Colon (tissue), 2 donors: ENCODE measurements at regions not wholly inside any gene's neighbourhood (a gene's known extent, or its start where the extent isn't known, plus 50 kb on each side); places are given as distances from the start of the nearest gene placed in this dataset.
A peak's percentile ranks its signal among the peaks of the same experiment; 100 is the strongest.
"Not testable (repeated sequence)": the region's sequence is repeated elsewhere in the genome, so short reads cannot be mapped to it uniquely, and the experiment has no call there.

ENCODE experiments used
- FAIRE-seq: peaks from 2 replicates; lab custom pipeline; 2012; peaks lifted over from hg19 to GRCh38; lab: Jason Lieb, UNC
- donor health status: control.
- donor health status: control.

DNA sequence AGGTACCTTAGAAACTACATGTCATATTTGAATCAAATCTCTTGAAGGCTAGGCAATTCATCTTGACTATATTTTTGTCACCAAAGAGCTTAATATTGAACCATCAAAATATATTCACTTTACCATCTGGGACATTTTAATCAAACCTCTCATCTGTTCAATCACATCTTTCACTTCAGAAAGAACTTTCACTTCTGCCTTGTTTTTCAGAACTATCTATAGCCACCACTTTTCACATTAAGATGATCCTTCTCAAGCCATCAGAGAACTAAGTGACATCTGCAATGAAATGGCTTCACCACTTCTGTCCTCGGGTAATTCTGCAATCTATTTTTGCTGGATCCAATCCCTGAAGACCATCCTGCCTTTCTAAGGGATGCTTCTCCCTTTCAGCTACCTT is 57.8 kb downstream of the OR2B2 start:
- no peak for FAIRE-seq

GRCh38 chr6:27851440-27851839 is 60.8 kb downstream of the OR2B2 start:
- no peak for FAIRE-seq

DNA sequence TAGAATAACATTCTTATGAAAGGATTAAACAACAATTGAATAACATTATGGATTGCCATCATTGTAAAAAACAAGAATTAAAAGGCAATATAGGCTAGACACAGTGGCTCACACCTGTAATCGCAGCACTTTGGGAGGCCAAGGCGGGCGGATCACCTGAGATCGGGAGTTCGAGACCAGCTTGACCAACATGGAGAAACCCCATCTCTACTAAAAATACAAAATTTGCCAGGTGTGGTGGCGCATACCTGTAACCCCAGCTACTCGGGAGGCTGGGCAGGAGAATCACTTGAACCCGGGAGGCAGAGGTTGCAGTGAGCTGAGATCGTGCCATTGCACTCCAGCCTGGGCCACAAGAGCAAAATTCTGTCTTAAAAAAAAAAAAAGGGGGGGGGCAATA is 63.2 kb downstream of the OR2B2 start:
- FAIRE-seq, result not testable (repeated sequence)

DNA sequence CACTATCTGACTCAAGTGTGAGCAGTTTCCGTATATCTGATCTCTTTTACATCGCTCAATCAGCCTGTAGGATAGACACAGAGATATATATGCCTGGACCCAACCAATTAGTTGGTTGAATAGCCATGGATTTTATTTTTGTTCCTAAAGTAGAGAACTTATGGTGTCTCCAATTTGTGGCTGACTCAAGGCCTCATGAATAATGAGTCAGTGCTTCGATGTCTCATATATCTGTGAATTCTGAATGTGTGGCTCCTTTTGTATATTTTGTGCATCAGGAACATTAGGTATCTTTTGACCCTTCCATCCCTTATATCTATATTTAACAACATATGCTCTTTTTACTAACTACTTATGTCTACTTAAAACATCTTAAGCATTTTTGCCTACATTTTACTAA is 64.5 kb downstream of the OR2B2 start:
- FAIRE-seq, result no peak

DNA sequence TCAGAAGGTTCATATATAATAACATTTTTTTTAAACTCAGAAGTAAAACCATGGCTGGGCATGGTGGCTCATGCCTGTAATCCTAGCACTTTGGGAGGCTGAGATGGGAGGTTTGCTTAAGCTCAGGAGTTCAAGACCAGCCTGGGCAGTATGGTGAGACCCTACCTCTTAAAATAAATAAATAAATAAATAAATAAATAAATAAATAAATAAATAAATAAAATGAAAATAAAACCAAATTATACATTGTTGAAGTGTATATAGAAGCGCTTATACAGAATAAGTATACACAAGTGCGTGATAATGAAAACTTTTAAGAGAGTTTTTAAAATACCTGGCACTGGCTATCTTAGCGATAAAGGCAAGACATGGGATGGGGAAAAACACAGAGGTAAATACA is 71.6 kb downstream of the OR2B2 start:
- no peak for FAIRE-seq

GRCh38 chr6:27839626-27840475 is 72.3 kb downstream of the OR2B2 start:
- no peak for FAIRE-seq

DNA sequence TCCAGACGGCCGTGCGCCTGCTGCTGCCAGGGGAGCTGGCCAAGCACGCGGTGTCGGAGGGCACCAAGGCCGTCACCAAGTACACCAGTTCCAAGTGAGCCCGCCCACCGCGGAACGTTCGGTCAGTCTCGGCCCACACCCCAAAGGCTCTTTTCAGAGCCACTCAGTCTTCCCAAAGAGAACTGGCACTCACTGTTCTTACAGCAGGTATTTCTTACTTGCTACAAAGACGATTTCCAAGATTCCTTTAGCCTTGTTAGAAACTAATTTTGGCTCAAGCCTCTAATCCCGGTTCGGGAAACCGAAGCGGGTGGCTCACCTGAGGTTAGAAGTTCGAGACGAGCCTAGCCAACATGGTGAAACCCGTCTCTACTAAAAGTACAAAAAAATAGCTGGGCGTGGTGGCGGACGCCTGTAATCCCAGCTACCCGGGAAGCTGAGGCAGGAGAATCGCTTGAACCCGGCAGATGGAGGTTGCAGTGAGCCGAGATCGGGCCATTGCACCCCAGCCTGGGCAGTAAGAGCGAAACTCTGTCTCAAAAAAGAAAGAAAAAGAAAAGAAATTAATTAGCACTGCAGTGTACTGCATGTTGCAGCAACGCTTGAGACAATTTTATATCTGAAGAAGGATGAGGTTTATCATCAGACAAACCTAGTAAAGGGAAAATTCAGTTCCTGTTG is 73.1 kb downstream of the OR2B2 start:
- FAIRE-seq, result no peak

DNA sequence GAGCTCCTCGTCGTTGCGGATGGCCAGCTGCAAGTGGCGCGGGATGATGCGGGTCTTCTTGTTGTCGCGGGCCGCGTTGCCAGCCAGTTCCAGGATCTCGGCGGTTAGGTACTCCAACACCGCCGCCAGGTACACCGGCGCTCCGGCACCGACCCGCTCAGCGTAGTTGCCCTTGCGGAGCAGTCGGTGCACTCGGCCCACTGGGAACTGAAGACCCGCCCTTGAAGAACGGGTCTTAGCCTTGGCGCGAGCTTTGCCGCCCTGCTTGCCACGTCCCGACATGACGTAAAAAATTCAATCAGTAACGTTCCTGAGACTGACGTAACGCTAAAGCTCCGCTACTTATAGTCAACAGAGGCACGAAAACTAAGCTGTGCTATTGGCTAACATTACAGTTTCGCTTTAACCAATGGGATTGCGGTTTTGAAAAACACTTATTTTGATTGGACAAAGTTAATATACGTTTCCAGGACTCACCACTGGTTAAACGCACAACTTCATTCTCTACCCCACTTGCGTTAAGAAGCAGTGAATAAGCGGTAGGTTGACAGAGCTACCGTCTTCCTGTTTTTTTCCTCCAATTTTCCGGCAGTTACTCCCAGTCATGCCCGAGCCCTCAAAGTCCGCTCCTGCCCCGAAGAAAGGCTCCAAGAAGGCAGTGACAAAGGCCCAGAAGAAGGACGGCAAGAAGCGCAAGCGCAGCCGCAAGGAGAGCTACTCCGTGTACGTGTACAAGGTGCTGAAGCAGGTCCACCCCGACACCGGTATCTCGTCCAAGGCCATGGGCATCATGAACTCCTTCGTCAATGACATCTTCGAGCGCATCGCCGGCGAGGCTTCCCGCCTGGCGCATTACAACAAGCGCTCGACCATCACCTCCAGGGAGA is 73.9 kb downstream of the OR2B2 start:
- peak; percentile 78 for FAIRE-seq

DNA sequence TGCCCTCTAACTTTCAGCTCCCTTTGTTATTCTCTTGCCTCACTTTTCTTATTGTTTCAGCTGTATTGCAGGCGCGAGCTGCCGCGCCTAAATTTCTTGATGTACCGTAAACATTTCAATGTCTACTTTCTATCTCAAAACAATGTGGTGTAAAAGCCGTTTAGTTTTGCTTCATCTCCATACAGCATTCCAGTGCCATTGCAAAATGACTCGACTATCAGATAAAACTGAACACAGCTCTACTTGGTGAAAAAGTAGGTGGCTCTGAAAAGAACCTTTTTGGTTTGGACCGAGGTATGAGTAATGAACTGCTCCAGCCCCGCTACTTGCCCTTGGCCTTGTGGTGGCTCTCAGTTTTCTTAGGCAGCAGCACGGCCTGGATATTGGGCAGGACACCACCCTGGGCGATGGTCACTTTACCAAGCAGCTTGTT is 74.6 kb downstream of the OR2B2 start:
- FAIRE-seq, result no peak

- FAIRE-seq, result no peak
Observed at GRCh38 chr6:27836783-27837624, 75.2 kb downstream of the OR2B2 start.

GRCh38 chr6:27836141-27836782 is 75.9 kb downstream of the OR2B2 start:
- FAIRE-seq, result no peak

DNA sequence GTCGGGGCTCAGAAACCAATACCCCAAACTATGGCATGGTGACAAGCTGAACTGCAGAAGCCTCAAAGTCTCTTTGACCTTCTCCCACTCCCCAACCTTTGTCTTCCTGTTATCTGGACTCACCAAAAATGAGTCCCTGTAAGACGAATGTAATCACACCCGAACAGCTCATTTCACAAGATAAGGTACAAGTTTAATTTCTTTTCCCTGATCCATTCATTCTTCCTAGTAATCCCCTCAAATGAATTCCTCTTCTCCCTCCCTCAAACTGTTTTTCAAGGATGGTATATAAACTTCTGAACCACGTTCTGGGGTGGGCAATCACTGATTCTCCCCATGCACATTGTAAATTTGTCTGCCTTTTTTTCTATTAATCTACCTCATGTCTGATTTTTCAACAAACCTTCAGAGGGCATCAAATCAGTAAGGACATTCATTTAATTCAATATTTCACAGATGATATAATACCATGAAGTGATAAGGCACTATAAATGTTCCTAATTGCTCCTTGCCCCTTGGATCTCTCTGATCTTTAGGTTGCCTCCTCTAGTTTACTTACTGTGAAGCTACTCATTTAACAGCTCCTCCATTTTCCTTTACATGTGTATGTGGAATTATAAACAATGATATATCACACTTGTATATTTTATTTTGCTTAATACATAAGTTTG is 77.2 kb downstream of the OR2B2 start:
- no peak for FAIRE-seq

- no peak for FAIRE-seq
Observed at GRCh38 chr6:27834384-27834783, 77.8 kb downstream of the OR2B2 start.

GRCh38 chr6:27831434-27832081 is 80.6 kb downstream of the OR2B2 start:
- FAIRE-seq, result not testable (repeated sequence)

DNA sequence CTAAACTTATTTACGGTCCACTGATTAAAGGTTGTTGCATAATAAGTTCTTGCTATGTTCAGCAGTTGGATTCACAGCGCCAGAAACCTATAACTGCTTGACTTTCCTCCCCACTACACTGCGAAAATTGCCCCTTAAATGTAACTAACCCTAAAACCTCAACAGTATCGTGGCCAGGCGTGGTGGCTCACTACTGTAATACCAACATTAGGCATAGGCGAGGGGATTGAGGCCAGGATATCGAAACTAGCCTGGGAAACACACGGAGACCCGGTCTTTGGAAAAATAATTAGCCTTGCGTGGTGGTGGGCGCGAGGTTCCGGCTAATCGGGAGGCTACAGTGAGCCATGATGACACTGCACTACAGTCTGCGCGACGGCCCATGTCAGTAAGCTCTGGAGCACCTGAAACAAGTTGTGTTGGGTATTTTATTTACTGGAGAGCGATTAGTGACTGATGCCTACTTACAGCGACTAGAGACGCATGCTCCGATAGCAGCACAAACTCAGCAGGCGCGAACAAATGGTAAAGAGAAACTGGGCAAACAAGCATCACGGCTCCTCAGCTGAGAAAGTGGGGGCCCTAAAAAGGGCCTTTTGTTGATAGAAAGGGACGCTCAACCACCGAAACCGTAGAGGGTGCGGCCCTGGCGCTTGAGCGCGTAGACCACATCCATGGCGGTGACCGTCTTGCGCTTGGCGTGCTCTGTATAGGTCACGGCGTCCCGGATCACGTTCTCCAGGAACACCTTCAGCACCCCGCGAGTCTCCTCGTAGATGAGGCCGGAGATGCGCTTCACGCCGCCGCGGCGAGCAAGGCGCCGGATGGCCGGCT is 81.4 kb downstream of the OR2B2 start:
- not testable (repeated sequence) for FAIRE-seq

DNA sequence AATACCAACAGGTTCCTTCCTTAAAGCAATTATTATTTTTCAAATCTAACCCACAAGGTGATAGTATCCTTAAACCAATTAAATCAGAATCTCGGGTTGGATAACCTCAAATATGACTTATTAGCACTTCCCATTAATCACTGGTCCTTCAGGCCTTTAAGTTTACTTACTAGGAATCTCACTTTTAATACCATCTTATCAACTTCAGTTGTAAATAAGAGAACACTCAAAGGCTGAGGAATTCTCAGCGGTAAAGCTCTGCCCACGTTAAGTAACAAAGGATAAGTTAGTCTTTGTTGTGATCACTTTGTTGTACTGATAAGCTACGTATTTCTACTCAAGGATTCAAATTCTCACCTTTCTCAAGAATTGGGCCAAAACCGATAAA is 82.0 kb downstream of the OR2B2 start:
- no peak for FAIRE-seq

DNA sequence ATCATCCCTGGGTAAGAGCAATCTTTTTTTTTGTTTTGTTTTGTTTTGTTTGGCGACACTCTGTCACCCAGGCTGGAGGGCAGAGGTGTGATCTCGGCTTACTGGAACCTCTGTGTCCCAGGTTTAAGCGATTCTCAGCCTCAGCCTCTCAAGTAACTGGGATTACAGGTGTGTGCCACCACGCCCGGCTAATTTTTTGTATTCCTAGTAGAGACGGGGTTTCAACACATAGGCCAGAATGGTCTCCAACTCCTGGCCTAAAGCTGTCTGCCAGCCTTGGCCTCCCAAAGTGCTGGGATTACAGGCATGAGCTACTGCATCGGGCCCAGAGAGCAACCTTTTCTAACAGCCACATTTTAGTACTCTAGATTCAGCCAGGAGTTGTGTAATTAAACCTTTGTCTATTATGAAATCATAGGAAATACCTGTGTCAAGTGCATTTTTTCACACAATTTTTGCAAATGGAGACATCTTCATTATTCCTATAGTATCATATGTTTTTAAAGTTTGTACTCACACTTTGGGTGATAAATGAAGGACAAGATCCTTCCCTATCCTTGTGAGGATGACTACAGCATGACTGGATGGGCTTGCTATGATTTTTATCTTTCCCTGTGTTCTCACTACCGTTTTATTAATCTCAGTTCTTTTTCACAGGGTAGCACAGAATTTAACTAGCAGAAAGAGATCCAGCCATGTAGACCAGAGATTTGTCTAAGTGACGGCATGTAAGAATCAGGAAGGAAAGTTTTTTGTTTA is 82.6 kb downstream of the OR2B2 start:
- FAIRE-seq, result no peak

DNA sequence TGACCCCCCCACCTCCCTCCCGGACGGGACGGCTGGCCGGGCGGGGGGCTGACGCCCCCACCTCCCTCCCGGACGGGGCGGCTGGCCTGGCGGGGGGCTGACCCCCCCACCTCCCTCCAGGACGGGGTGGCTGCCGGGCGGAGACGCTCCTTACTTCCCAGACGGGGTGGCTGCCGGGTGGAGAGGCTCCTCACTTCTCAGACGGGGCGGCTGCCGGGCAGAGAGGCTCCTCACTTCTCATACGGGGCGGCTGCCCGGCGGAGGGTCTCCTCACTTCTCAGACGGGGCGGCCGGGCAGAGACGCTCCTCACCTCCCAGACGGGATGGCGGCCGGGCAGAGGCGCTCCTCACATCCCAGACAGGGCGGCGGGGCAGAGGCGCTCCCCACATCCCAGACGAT is 84.7 kb downstream of the OR2B2 start:
- FAIRE-seq, result not testable (repeated sequence)
